T-cell (primary cell): ENCODE measurements at regions not wholly inside any gene's neighbourhood (a gene's known extent, or its start where the extent isn't known, plus 50 kb on each side); places are given as distances from the start of the nearest gene placed in this dataset.

ENCODE experiments used
- ATAC-seq, 4 experiments: fragments of 200-7000 bp in 3 of 4; fragments of 150-1000 bp in 1 of 4; cut with Tn5 transposase; replicated peaks in 1 of 4; 1 replicate in 3 of 4; 2 replicates in 1 of 4; pipeline ENCODE4 v1.10.0; 2021; ENCODE audit warnings: moderate library complexity in 3 of 4, mild to moderate bottlenecking in 2 of 4, moderate number of reproducible peaks in 1 of 4
- CTCF ChIA-PET, 2 donors: fragments of 300-600 bp; sonication (Branson Sonifier 250); formaldehyde crosslinking; loops; one replicate each; lab custom pipeline; 2022; ENCODE audit warnings: antibody characterized with exemption in 2 of 2; lab: Charles Lee
- POLR2A ChIA-PET, 2 donors: fragments of 300-600 bp; sonication (Branson Sonifier 250); formaldehyde crosslinking; loops; one replicate each; lab custom pipeline; 2022; ENCODE audit warnings: antibody characterized with exemption in 2 of 2; lab: Charles Lee
- DNase-seq, 35 experiments: peaks; one replicate each; pipeline versions ENCODE4 v3.0.0 to v3.0.0-alpha.2; 2013 to 2023
- H3K27ac ChIP-seq: one replicate; pipeline ENCODE4 v1.5.1; 2013; ENCODE audit warnings: low read length
- H3K27me3 ChIP-seq, 2 experiments: replicated peaks in 1 of 2; 1 replicate in 1 of 2; 2 replicates in 1 of 2; pipeline versions ENCODE4 v1.6.1 to v1.7.0; 2013; ENCODE audit warnings: low read length in 1 of 2, mixed read lengths in 1 of 2; ENCODE audit not compliant: control insufficient read depth in 2 of 2, insufficient read depth in 2 of 2; ENCODE audit errors: extremely low read depth in 1 of 2
- H3K36me3 ChIP-seq, 2 donors: 1 replicate in 1 of 2; 2 replicates in 1 of 2; pipeline versions ENCODE4 v1.6.1 to v1.7.0; 2013; ENCODE audit warnings: low read length in 1 of 2; ENCODE audit not compliant: control insufficient read depth in 2 of 2, insufficient read depth in 1 of 2; ENCODE audit errors: extremely low read depth in 1 of 2
- H3K4me1 ChIP-seq, 2 experiments: 1 replicate in 1 of 2; 2 replicates in 1 of 2; pipeline versions ENCODE4 v1.6.1 to v1.7.0; 2013; ENCODE audit warnings: low read length in 2 of 2, mixed read lengths in 1 of 2; ENCODE audit not compliant: insufficient read depth in 2 of 2, control insufficient read depth in 1 of 2; ENCODE audit errors: extremely low read depth in 1 of 2
- H3K4me3 ChIP-seq, 2 donors: 1 replicate in 1 of 2; 2 replicates in 1 of 2; pipeline versions ENCODE4 v1.5.1 to v1.7.0; 2013; ENCODE audit warnings: mild to moderate bottlenecking in 2 of 2, low read length in 1 of 2, moderate library complexity in 1 of 2; ENCODE audit not compliant: control insufficient read depth in 1 of 2; ENCODE audit errors: extremely low read depth in 1 of 2
- H3K9me3 ChIP-seq: 2 replicates; pipeline ENCODE4 v1.7.0; 2013
- H3K27ac Mint-ChIP-seq, 2 donors: one replicate each; pipeline ENCODE4 v1.8.0; 2020 to 2021; ENCODE audit warnings: mild to moderate bottlenecking in 2 of 2, mixed read lengths in 2 of 2
- H3K27me3 Mint-ChIP-seq, 2 donors: one replicate each; pipeline ENCODE4 v1.8.0; 2021 to 2022; ENCODE audit warnings: mixed read lengths in 2 of 2
- H3K36me3 Mint-ChIP-seq: one replicate; pipeline ENCODE4 v1.8.0; 2021; ENCODE audit warnings: mixed read lengths
- H3K4me1 Mint-ChIP-seq, 3 donors: one replicate each; pipeline ENCODE4 v1.8.0; 2020 to 2022; ENCODE audit warnings: mixed read lengths in 3 of 3, mild to moderate bottlenecking in 1 of 3
- H3K4me3 Mint-ChIP-seq, 3 donors: one replicate each; pipeline ENCODE4 v1.8.0; 2020 to 2022; ENCODE audit warnings: mild to moderate bottlenecking in 3 of 3, mixed read lengths in 3 of 3, moderate library complexity in 3 of 3
- H3K9me3 Mint-ChIP-seq, 3 donors: one replicate each; pipeline ENCODE4 v1.8.0; 2020 to 2022; ENCODE audit warnings: mixed read lengths in 3 of 3
- WGBS: methylation state at CpG from one replicate; pipeline ENCODE4 v1.1.5; 2013; ENCODE audit warnings: missing lambda C conversion rate; ENCODE audit not compliant: insufficient coverage; 5-methylcytosine and 5-hydroxymethylcytosine counted together

DNA sequence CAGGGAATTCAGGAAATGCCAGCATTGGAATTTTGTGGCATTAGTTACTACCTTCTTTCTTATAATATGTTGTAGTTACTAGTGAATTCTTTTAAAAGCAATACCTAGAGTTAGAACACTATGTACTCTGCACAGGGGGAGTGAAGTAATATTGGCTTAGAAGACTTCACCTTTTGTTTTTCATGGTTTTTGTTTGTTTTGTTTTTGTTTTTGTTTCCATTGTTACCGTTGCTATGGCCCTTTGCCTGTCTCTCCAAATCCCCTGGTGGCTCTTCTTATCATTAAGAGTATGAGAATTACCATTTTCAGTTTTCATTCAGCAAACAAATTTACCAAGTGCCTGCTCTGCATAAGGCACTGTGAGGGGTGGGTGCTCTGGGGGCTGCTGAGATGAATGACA lies 160.1 kb downstream of the HAUS1 start:
- H3K27me3 ChIP-seq = no peaks in the 10 kb centered on the region
- Mint-ChIP-seq H3K9me3 (no peaks in the 10 kb centered on the region), H3K27ac (peak overlapping the region in 1 of 2 donors; percentile 56), H3K36me3 (peaks cover 80% of the 10 kb centered on the region), H3K27me3 (no peaks in the 10 kb centered on the region), H3K4me3 (no peak overlapping the region), H3K4me1 (peaks cover 33 to 67% (median 48%) of the 10 kb centered on the region in 3 donors)
- no CpG with 5 or more reads among the region's 1 CpG for WGBS
- H3K4me3 ChIP-seq = no peak overlapping the region
- H3K36me3 ChIP-seq = peaks cover 2 to 48% of the 10 kb centered on the region in 2 donors
- ChIA-PET CTCF (no interaction called here), POLR2A (no interaction called here)
- no peaks in the 10 kb centered on the region for H3K9me3 ChIP-seq
- ATAC-seq = peak in 1 of 4 experiments; percentile 69
- peaks cover 0 to 4% of the 10 kb centered on the region in 2 experiments for H3K4me1 ChIP-seq
- no peak overlapping the region for H3K27ac ChIP-seq
- peak in 1 of 35 experiments; percentile 49 for DNase-seq

DNA sequence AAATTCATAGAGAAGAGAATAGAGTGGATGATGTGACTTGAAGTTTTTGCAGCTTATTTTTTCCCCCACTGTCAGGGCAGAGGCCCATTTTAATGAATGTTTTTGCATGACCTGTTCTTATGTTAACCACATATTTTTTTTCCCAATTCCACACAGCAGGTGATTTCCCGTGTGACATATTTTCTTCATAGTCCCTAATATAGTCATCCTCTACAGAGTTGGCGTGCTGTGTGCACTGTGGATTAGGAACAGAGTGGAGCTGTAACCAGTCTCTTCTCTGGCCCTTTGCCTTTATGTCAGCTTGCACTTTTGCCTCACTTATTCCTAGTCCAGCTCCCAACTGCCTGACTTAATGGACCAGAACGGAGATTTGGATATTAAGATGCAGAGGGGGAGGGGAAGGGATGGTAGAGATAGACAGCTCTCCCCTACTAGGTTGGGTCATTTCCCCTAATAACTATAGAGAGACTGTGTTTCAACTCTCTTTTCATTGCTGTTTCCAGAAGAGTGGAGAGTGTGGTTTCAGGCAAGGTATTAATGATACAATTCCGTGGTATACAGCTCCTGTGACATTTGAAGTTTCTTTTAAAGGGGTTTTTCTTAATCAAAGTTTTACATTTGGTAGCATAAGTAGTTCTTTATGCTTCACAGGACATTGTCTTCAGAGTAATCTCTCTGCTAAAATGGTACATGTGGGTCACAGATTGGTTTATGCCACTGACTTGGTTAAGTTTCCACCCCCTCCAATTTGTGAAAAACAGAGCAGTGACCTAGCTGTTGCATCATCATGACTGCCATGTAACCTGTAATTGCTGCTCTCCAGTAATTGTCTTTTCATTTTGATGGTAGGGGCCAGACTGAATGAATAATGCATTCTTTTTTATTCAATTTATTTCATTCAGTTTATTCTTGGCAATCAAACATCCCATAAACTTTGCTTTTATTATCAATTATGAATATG lies 161.3 kb downstream of the HAUS1 start:
- Histone ChIP-seq H3K4me1 (peaks cover 0 to 4% of the 10 kb centered on the region in 2 experiments), H3K27me3 (no peaks in the 10 kb centered on the region), H3K36me3 (peaks cover 2 to 47% of the 10 kb centered on the region in 2 donors), H3K9me3 (no peaks in the 10 kb centered on the region), H3K27ac (no peak overlapping the region), H3K4me3 (no peak overlapping the region)
- DNase-seq (no peak), ATAC-seq (no peak)
- Mint-ChIP-seq H3K9me3 (no peaks in the 10 kb centered on the region), H3K27ac (peak overlapping the region in 1 of 2 donors; percentile 4), H3K27me3 (no peaks in the 10 kb centered on the region), H3K36me3 (peaks cover 71% of the 10 kb centered on the region), H3K4me1 (peaks cover 21 to 55% (median 40%) of the 10 kb centered on the region in 3 donors), H3K4me3 (no peak overlapping the region)
- POLR2A ChIA-PET = no interaction called here
- 88% methylated on average over 1 of the region's 4 CpGs for WGBS
- CTCF ChIA-PET = interaction anchor here in 1 of 2 donors (0.6 kb wide), 1 partner anchor 90 kb away, joined by 3 read pairs; no protein-coding TSS in a partner anchor

DNA sequence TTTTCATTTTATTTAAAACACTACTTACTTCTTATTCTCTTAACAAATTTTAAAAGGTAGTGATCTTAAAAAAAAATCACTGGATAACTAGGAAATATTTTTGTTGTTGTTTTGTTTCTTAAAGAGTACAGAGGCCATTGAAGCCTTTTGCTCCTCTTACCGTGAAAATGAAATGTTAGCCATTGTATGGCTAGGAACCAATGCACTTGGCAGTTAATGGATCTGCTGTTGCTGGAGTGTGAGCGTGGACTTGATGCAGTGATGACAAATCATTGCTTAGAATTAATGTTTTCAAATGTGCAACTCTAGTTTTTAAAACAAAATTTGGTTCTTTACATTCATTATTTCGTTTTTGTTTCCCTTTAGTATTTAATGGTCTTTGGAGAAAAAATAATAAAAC lies 162.3 kb downstream of the HAUS1 start:
- WGBS = 100% methylated on average over 1 of the region's 3 CpGs
- CTCF ChIA-PET = interaction anchor here in 1 of 2 donors (0.9 kb wide), 1 partner anchor 16 kb away, joined by 3 read pairs; no protein-coding TSS in a partner anchor
- DNase-seq (no peak), ATAC-seq (no peak)
- H3K4me3 ChIP-seq = no peak overlapping the region
- no peaks in the 10 kb centered on the region for H3K27me3 ChIP-seq
- no peaks in the 10 kb centered on the region for H3K9me3 ChIP-seq
- POLR2A ChIA-PET = interaction anchor here in 1 of 2 donors (0.5 kb wide), 1 partner anchor 181 kb away, joined by 6 read pairs; no protein-coding TSS in a partner anchor
- Mint-ChIP-seq H3K27ac (no peak overlapping the region), H3K4me3 (no peak overlapping the region), H3K36me3 (peaks cover 69% of the 10 kb centered on the region), H3K9me3 (no peaks in the 10 kb centered on the region), H3K27me3 (no peaks in the 10 kb centered on the region), H3K4me1 (peaks cover 13 to 46% (median 31%) of the 10 kb centered on the region in 3 donors)
- peaks cover 0 to 2% of the 10 kb centered on the region in 2 experiments for H3K4me1 ChIP-seq
- H3K27ac ChIP-seq = no peak overlapping the region
- H3K36me3 ChIP-seq = peaks cover 2 to 46% of the 10 kb centered on the region in 2 donors

- Histone ChIP-seq H3K4me3 (no peak overlapping the region), H3K36me3 (peaks cover 4 to 32% of the 10 kb centered on the region in 2 donors), H3K27ac (no peak overlapping the region), H3K9me3 (no peaks in the 10 kb centered on the region), H3K4me1 (peaks cover 0 to 2% of the 10 kb centered on the region in 2 experiments), H3K27me3 (no peaks in the 10 kb centered on the region)
- Mint-ChIP-seq H3K4me1 (peaks cover 16 to 28% (median 19%) of the 10 kb centered on the region in 3 donors), H3K27ac (no peak overlapping the region), H3K9me3 (no peaks in the 10 kb centered on the region), H3K36me3 (peaks cover 53% of the 10 kb centered on the region), H3K27me3 (no peaks in the 10 kb centered on the region), H3K4me3 (no peak overlapping the region)
- ATAC-seq = no peak
- DNase-seq = no peak
- WGBS = 20% methylated on average over 1 of the region's 2 CpGs
- CTCF ChIA-PET = interaction anchor here in 1 of 2 donors (0.5 kb wide), 1 partner anchor 389 kb away, joined by 3 read pairs; no protein-coding TSS in a partner anchor
- POLR2A ChIA-PET = no interaction called here
Measured at GRCh38 chr18:46268671-46269070, 164.5 kb downstream of the HAUS1 start.

GRCh38 chr18:46269275-46269674 lies 165.1 kb downstream of the HAUS1 start:
- WGBS = no CpG with 5 or more reads among the region's 1 CpG
- Mint-ChIP-seq H3K27me3 (no peaks in the 10 kb centered on the region), H3K4me3 (no peak overlapping the region), H3K36me3 (peaks cover 47% of the 10 kb centered on the region), H3K4me1 (peaks cover 10 to 22% (median 19%) of the 10 kb centered on the region in 3 donors), H3K9me3 (no peaks in the 10 kb centered on the region), H3K27ac (no peak overlapping the region)
- Histone ChIP-seq H3K4me3 (no peak overlapping the region), H3K27ac (no peak overlapping the region), H3K9me3 (no peaks in the 10 kb centered on the region), H3K4me1 (peaks cover 0 to 2% of the 10 kb centered on the region in 2 experiments), H3K36me3 (peaks cover 4 to 26% of the 10 kb centered on the region in 2 donors), H3K27me3 (no peaks in the 10 kb centered on the region)
- DNase-seq (no peak), ATAC-seq (no peak)
- POLR2A ChIA-PET = no interaction called here
- CTCF ChIA-PET = interaction anchor here in 1 of 2 donors (0.5 kb wide), 1 partner anchor 389 kb away, joined by 3 read pairs; no protein-coding TSS in a partner anchor

DNA sequence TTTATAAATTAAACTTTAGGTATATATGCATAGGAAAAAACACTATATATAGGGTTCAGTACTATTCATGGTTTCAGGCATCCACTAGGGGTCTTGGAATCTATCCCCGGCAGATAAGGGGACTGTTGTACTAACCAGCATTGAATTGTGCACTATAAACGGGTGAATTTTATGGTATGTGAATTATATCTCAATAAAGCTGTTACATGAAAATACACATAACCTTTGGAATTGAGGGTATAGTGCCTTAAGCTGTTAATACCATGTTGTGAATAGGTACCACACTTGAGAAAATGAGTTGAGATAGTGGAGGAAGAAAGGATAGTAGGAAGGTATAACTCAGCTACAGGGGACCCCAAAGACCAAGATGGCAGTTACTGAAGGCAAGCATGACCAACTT lies 167.3 kb downstream of the HAUS1 start:
- H3K27me3 Mint-ChIP-seq = no peaks in the 10 kb centered on the region

More for the DNA sequence above, 167.3 kb downstream of the HAUS1 start:
- Mint-ChIP-seq H3K36me3 (peaks cover 29% of the 10 kb centered on the region), H3K4me3 (no peak overlapping the region), H3K4me1 (peaks cover 3 to 22% (median 14%) of the 10 kb centered on the region in 3 donors), H3K9me3 (no peaks in the 10 kb centered on the region), H3K27ac (no peak overlapping the region)
- POLR2A ChIA-PET = no interaction called here
- Histone ChIP-seq H3K9me3 (no peaks in the 10 kb centered on the region), H3K36me3 (peaks cover 4 to 8% of the 10 kb centered on the region in 2 donors), H3K27me3 (no peaks in the 10 kb centered on the region), H3K27ac (no peak overlapping the region), H3K4me1 (no peaks in the 10 kb centered on the region), H3K4me3 (no peak overlapping the region)
- DNase-seq = no peak
- no CpG with 5 or more reads among the region's 2 CpGs for WGBS
- no peak for ATAC-seq
- CTCF ChIA-PET = no interaction called here
